ENCODE measurements at regions not wholly inside any gene's neighbourhood (a gene's known extent, or its start where the extent isn't known, plus 50 kb on each side); places are given as distances from the start of the nearest gene placed in this dataset.
"Not testable (repeated sequence)": the region's sequence is repeated elsewhere in the genome, so short reads cannot be mapped to it uniquely, and the experiment has no call there.

DNA sequence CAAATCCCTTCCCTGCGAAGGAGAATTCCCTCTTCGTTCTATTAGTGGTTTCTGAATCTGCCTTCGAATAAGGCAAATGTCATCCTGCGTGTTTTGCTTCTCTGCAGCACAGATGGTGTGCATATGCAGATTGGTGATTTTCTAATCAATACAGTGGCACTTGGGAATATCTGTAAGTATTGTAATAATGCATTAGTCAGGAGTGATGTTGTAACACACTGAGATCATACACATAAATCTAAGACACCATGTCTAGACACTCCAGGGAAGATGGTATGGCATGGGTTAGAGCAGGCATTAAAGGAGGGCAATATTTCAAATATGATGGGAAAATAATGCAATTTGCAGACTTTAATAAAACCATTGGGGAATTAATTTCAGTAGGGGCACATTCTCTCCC lies 513.2 kb upstream of the PTBP2 start:
- no peak for TF ChIP-seq CTCF (IDR thresholded peaks at IDR 0.05; ENCODE audit: extremely low read depth, insufficient read depth, missing control alignments)
- DNase-seq (ENCODE audit: low spot score): no peak
- in situ Hi-C loops (cut with MboI; ENCODE audit: low pct_unique_long_range_greater_than_20kb, low sequenced_read_pairs, unreplicated experiment): no loop called here

DNA sequence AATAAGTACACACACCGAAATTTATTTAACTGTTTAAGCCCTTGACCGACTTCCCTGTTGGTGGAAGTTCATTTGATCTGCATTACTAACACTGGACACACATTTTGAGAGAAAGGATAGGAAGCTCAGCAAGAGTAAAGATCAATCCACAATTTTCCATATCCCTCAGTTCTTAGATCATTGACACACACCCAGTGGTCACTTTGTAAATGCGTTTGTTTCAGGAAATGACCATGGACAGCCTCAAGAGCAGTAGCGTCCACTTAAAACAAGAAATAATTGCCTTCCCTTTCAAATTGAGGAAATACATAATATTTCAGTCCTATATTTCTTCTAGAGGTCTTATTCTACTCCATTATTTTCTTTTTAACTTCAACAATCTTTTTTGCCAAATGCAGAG lies 511.5 kb upstream of the PTBP2 start:
- in situ Hi-C loops (cut with MboI; ENCODE audit: low pct_unique_long_range_greater_than_20kb, low sequenced_read_pairs, unreplicated experiment): no loop called here
- TF ChIP-seq CTCF (IDR thresholded peaks at IDR 0.05; ENCODE audit: extremely low read depth, insufficient read depth, missing control alignments): no peak
- no peak for DNase-seq (ENCODE audit: low spot score)

DNA sequence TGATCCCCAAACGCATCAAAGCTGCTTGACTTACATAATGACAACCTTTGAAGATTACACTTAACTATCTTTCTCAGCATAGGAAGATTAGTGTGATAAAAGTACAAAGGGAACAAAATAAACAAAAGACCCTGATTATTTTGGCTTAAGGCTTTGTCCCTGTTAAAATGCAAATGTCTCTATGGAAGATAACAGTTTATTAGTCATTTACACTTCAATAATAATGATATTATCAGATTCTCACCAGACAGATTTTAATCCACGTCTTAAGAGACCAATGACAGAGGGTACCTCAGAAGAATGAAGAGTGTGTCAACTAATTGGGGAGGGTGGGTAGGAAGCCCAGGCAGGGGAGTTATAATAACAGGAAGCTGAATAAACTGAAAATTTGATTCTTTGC lies 510.4 kb upstream of the PTBP2 start:
- in situ Hi-C loops (cut with MboI; ENCODE audit: low pct_unique_long_range_greater_than_20kb, low sequenced_read_pairs, unreplicated experiment): no loop called here
- DNase-seq (ENCODE audit: low spot score): no peak
- no peak for TF ChIP-seq CTCF (IDR thresholded peaks at IDR 0.05; ENCODE audit: extremely low read depth, insufficient read depth, missing control alignments)

DNA sequence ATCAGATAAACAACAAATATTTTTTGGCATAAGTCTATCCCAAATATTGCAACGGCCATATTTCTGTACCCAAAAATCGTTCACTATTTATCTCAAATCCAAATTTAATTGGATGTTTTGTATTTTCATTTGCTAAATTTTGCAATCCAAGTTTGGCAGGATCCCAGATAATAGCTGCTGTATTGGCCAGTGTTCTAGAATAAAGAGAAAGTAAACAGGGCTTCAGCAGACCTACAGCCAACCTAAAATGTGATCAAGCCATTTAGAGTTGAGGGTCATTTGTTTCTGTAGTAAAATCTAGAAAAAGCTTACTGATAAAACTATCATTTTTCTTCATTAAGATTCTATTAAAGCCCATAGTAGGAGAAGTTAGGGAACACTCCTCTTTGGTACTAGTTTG lies 506.6 kb upstream of the PTBP2 start:
- DNase-seq (ENCODE audit: low spot score): no peak
- in situ Hi-C loops (cut with MboI; ENCODE audit: low pct_unique_long_range_greater_than_20kb, low sequenced_read_pairs, unreplicated experiment): no loop called here
- no peak for TF ChIP-seq CTCF (IDR thresholded peaks at IDR 0.05; ENCODE audit: extremely low read depth, insufficient read depth, missing control alignments)

GRCh38 chr1:96220651-96221050 lies 500.9 kb upstream of the PTBP2 start:
- TF ChIP-seq CTCF (IDR thresholded peaks at IDR 0.05; ENCODE audit: extremely low read depth, insufficient read depth, missing control alignments): no peak
- DNase-seq (ENCODE audit: low spot score): no peak
- in situ Hi-C loops (cut with MboI; ENCODE audit: low pct_unique_long_range_greater_than_20kb, low sequenced_read_pairs, unreplicated experiment): no loop called here

DNA sequence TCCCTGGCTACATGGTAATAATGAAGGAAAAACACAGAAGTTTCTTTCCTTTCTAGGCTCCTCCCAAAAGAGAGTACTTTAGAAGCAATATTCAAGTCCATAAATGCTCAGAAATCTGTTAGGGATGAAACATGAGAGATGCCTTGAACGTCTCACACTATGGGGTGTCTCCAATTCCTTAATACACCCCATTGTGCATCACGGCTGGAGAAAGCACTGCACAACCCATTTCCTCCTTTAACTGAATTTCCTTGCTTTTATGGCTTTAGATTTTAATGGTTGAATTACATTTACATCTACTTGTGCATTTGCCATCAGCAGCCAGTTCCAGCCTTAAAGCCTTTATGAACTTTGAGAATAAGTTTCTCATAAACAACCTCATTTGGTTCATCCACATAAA lies 498.9 kb upstream of the PTBP2 start:
- in situ Hi-C loops (cut with MboI; ENCODE audit: low pct_unique_long_range_greater_than_20kb, low sequenced_read_pairs, unreplicated experiment): no loop called here
- no peak for TF ChIP-seq CTCF (IDR thresholded peaks at IDR 0.05; ENCODE audit: extremely low read depth, insufficient read depth, missing control alignments)
- no peak for DNase-seq (ENCODE audit: low spot score)

DNA sequence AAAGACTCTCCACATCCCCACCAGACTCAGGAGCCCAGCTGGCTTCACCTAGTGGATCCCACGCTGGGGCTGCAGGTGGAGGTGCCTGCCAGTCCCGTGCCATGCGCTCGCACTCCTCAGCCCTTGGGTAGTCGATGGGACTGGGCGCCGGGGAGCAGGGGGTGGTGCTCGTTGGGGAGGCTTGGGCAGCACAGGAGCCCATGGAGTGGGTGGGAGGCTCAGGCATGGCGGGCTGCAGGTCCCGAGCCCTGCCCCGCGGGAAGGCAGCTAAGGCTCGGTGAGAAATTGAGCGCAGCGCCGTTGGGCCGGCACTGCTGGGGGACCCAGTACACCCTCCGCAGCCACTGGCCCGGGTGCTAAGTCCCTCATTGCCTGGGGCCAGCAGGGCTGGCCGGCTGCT lies 497.4 kb upstream of the PTBP2 start:
- DNase-seq (ENCODE audit: low spot score); in situ Hi-C loops (cut with MboI; ENCODE audit: low pct_unique_long_range_greater_than_20kb, low sequenced_read_pairs, unreplicated experiment): not testable (repeated sequence)
